HepG2 (cell line): ENCODE measurements at regions not wholly inside any gene's neighbourhood (a gene's known extent, or its start where the extent isn't known, plus 50 kb on each side); places are given as distances from the start of the nearest gene placed in this dataset.
A peak's percentile ranks its signal among the peaks of the same experiment; 100 is the strongest.

Source experiments
- ATAC-seq: fragments of 200-7000 bp; cut with Tn5 transposase; 3 replicates; pipeline ENCODE4 v1.9.1; 2020; ENCODE audit warnings: mild to moderate bottlenecking, moderate library complexity
- BruUV-seq: library from RNA; stranded (reverse); fragments of 400-500 nt; replicated peaks from 2 replicates; lab custom pipeline; 2021; lab: Mats Ljungman, UMichigan
- CTCF ChIA-PET: fragments of 300-600 bp; formaldehyde crosslinking; extraction: SDS; loops from one replicate; lab custom pipeline; 2021; ENCODE audit warnings: low total read pairs, inconsistent platforms, low intra/inter-chr PET ratio; lab: Yijun Ruan, JAX
- POLR2A ChIA-PET: fragments of 350-600 bp; sonication (Branson Sonifier 250); formaldehyde crosslinking; loops from one replicate; lab custom pipeline; 2020; ENCODE audit warnings: antibody characterized with exemption, inconsistent platforms; lab: Yijun Ruan, JAX
- DNase-seq: peaks from one replicate; pipeline ENCODE4 v3.0.0-alpha.2; 2015; ENCODE audit warnings: low spot score
- FAIRE-seq: peaks from 3 replicates; lab custom pipeline; 2011; peaks lifted over from hg19 to GRCh38; lab: Jason Lieb, UNC
- H2AFZ ChIP-seq: one replicate; pipeline ENCODE4 v1.6.1; 2011; ENCODE audit warnings: low read length, inconsistent platforms
- H3K27ac ChIP-seq: fragments of 300-600 bp; 3 replicates; pipeline ENCODE4 v1.8.0; 2011; ENCODE audit warnings: mixed run types, mild to moderate bottlenecking, mixed read lengths, low read length, inconsistent platforms; ENCODE audit not compliant: insufficient read depth; ENCODE audit errors: extremely low read length
- H3K27me3 ChIP-seq, 2 experiments: fragments of 200-600 bp in 1 of 2; 2 replicates in 1 of 2; 3 replicates in 1 of 2; pipeline versions ENCODE4 v1.6.0 to v1.8.0; 2011; ENCODE audit warnings: low read length in 2 of 2, mild to moderate bottlenecking in 2 of 2, moderate library complexity in 2 of 2, inconsistent platforms in 1 of 2; ENCODE audit not compliant: insufficient read depth in 2 of 2, control insufficient read depth in 1 of 2
- H3K36me3 ChIP-seq, 2 experiments: fragments of 200-600 bp in 1 of 2; replicated peaks in 1 of 2; 2 replicates in 1 of 2; 3 replicates in 1 of 2; pipeline versions ENCODE4 v1.5.1 to v1.8.0; 2011; ENCODE audit warnings: low read length in 2 of 2, inconsistent platforms in 1 of 2; ENCODE audit not compliant: insufficient read depth in 2 of 2, control insufficient read depth in 1 of 2
- H3K4me1 ChIP-seq: 2 replicates; pipeline ENCODE4 v1.5.1; 2012; ENCODE audit warnings: low read length, inconsistent platforms; ENCODE audit not compliant: insufficient read depth
- H3K4me2 ChIP-seq: 2 replicates; pipeline ENCODE4 v1.6.0; 2011; ENCODE audit warnings: low read depth, low read length, inconsistent platforms
- H3K4me3 ChIP-seq, 3 experiments: fragments of 200-600 bp in 1 of 3; sonication (generic), shearing (Covaris generic) in 1 of 3; replicated peaks in 1 of 3; 2 replicates each; pipeline ENCODE4 v1.5.1; 2011 to 2016; ENCODE audit warnings: low read length in 3 of 3, inconsistent platforms in 2 of 3, low read depth in 2 of 3, mild to moderate bottlenecking in 2 of 3, control low read depth in 1 of 3, mixed read lengths in 1 of 3; ENCODE audit not compliant: insufficient read depth in 1 of 3
- H3K79me2 ChIP-seq: one replicate; pipeline ENCODE4 v1.6.1; 2011; ENCODE audit warnings: low read length, inconsistent platforms; ENCODE audit not compliant: insufficient read depth
- H3K9ac ChIP-seq: 2 replicates; pipeline ENCODE4 v1.6.0; 2011; ENCODE audit warnings: mild to moderate bottlenecking, low read depth, low read length, inconsistent platforms; ENCODE audit not compliant: insufficient read depth
- H3K9me3 ChIP-seq: 2 replicates; pipeline ENCODE4 v1.5.1; 2012; ENCODE audit warnings: mild to moderate bottlenecking, low read length
- H4K20me1 ChIP-seq: 2 replicates; pipeline ENCODE4 v1.6.0; 2011; ENCODE audit warnings: inconsistent platforms, mild to moderate bottlenecking, low read length, moderate library complexity; ENCODE audit not compliant: insufficient read depth
- ADNP ChIP-seq: sonication (generic); formaldehyde crosslinking; IDR thresholded peaks from 2 replicates; pipeline ENCODE4 v1.4.0; 2020; ENCODE audit warnings: missing genetic modification reagents
- BCL6 ChIP-seq: IDR thresholded peaks from 2 replicates; pipeline ENCODE4 v1.6.1; 2016; ENCODE audit warnings: missing genetic modification reagents, missing compliant biosample characterization
- FOXJ3 ChIP-seq: sonication (generic); formaldehyde crosslinking; IDR thresholded peaks from 2 replicates; pipeline ENCODE4 v1.4.0; 2020; ENCODE audit warnings: missing genetic modification reagents, mild to moderate bottlenecking, borderline replicate concordance
- HNF4A ChIP-seq: sonication (generic); formaldehyde crosslinking; IDR thresholded peaks from 2 replicates; pipeline ENCODE4 v1.4.0; 2020; ENCODE audit warnings: missing genetic modification reagents
- NFYB ChIP-seq: sonication (generic); formaldehyde crosslinking; IDR thresholded peaks from 2 replicates; pipeline ENCODE4 v1.4.0; 2020; ENCODE audit warnings: missing genetic modification reagents
- RFX3 ChIP-seq: IDR thresholded peaks from 2 replicates; pipeline ENCODE4 v1.6.1; 2016; ENCODE audit warnings: missing biosample characterization, missing genetic modification reagents
- SALL1 ChIP-seq: sonication (generic); formaldehyde crosslinking; IDR thresholded peaks from 2 replicates; pipeline ENCODE4 v1.8.0; 2022; ENCODE audit warnings: mild to moderate bottlenecking, missing genetic modification reagents
- SOX5 ChIP-seq: IDR thresholded peaks from 2 replicates; pipeline ENCODE4 v1.6.1; 2016; ENCODE audit warnings: borderline replicate concordance
- TEAD3 ChIP-seq: optimal IDR thresholded peaks from 2 replicates; pipeline ENCODE3; 2016; ENCODE audit warnings: borderline replicate concordance
- ZNF232 ChIP-seq: sonication (generic); formaldehyde crosslinking; IDR thresholded peaks from 2 replicates; pipeline ENCODE4 v1.4.0; 2020; ENCODE audit warnings: missing genetic modification reagents, borderline replicate concordance
- ZSCAN25 ChIP-seq: sonication (generic); formaldehyde crosslinking; IDR thresholded peaks from 2 replicates; pipeline ENCODE4 v1.8.0; 2022; ENCODE audit warnings: mild to moderate bottlenecking, missing genetic modification reagents
- WGBS: methylation state at CpG from one replicate; pipeline ENCODE4 v1.1.6; 2017; ENCODE audit warnings: low lambda C conversion rate; 5-methylcytosine and 5-hydroxymethylcytosine counted together
- in situ Hi-C: cut with HindIII; loops from 2 replicates; pipeline ENCODE4 v1.10.0; 2017; ENCODE audit warnings: low pct_unique_long_range_greater_than_20kb; ENCODE audit not compliant: extremely low pct_ligation_motif_present
- intact Hi-C: fragments of 100-400 bp; cut with micrococcal nuclease; formaldehyde crosslinking; loops from one replicate; pipeline ENCODE4 v1.10.0; 2022; ENCODE audit not compliant: unreplicated experiment
- TF ChIP-seq, protein P1 (sequence below): sonication (generic); formaldehyde crosslinking; IDR thresholded peaks from 2 replicates; pipeline ENCODE4 v1.5.0; 2020; ENCODE audit warnings: mild to moderate bottlenecking, missing genetic modification reagents, moderate library complexity
- TF ChIP-seq, protein P2 (sequence below), 2 experiments: sonication (generic) in 1 of 2; formaldehyde crosslinking in 1 of 2; IDR thresholded peaks; 2 replicates each; pipeline versions ENCODE4 v1.4.0 to v1.6.1; 2016 to 2020; ENCODE audit warnings: borderline replicate concordance in 1 of 2, low read depth in 1 of 2, mild to moderate bottlenecking in 1 of 2, missing genetic modification reagents in 1 of 2
- TF ChIP-seq, protein P3 (sequence below): sonication (generic); formaldehyde crosslinking; IDR thresholded peaks from 2 replicates; pipeline ENCODE4 v1.4.0; 2020; ENCODE audit warnings: missing genetic modification reagents
- TF ChIP-seq, protein P4 (sequence below): sonication (generic); formaldehyde crosslinking; IDR thresholded peaks from 2 replicates; pipeline ENCODE4 v1.5.0; 2020; ENCODE audit warnings: missing genetic modification reagents

DNA sequence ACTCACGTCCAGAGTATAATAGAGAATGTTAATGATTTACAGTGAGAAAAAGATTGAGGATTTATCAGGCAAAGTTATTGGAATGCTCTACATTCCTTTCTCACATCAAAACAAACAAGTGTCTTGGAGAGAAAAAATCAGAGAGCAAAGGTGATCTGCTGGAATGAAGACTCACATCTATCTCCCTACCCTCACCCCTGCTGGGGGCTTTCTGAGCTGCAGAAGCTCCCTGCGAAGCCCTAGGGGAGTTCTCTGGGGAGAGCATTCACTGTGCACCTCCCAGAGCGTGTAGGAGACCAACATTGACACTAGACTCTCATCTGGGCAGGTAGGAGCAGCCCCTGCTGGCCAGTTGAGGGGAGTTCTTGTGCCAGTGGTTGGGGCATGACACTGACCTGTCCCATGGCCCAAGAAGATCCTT, 76.6 kb upstream of the ADAMTS16 start:
- no peak overlapping the region for H3K9ac ChIP-seq
- peaks cover 22% of the 10 kb centered on the region for H3K4me1 ChIP-seq
- peak; percentile 83 for DNase-seq
- in situ Hi-C loops (no loop called here), intact Hi-C loops (loop anchor here (1.0 kb wide), 1 partner anchor 184 kb away; no protein-coding TSS in a partner anchor)
- POLR2A ChIA-PET = interaction anchor here (2.0 kb wide), 1 partner anchor 37 kb away, joined by 6 read pairs; no protein-coding TSS in a partner anchor
- H3K79me2 ChIP-seq = no peaks in the 10 kb centered on the region
- H3K27ac ChIP-seq = no peak overlapping the region
- 1% methylated on average over 3 of the region's 3 CpGs for WGBS
- H3K9me3 ChIP-seq = no peaks in the 10 kb centered on the region
- H3K4me2 ChIP-seq = peak overlapping the region; percentile 26; the same call in 1 of the 2 replicates
- CTCF ChIA-PET = no interaction called here
- FAIRE-seq = peak; percentile 37
- no peak overlapping the region for H2AFZ ChIP-seq
- ATAC-seq = peak; percentile 99
- no TSS peak for BruUV-seq
- H4K20me1 ChIP-seq = no peaks in the 10 kb centered on the region
- H3K27me3 ChIP-seq = peaks cover 0 to 6% of the 10 kb centered on the region in 2 experiments; a peak in 1 of 5 replicates
- no peaks in the 10 kb centered on the region for H3K36me3 ChIP-seq
- H3K4me3 ChIP-seq = no peak overlapping the region
- no peak for TF ChIP-seq RFX3 (CRISPR knock-in tag)
- TF ChIP-seq, protein P1, sequence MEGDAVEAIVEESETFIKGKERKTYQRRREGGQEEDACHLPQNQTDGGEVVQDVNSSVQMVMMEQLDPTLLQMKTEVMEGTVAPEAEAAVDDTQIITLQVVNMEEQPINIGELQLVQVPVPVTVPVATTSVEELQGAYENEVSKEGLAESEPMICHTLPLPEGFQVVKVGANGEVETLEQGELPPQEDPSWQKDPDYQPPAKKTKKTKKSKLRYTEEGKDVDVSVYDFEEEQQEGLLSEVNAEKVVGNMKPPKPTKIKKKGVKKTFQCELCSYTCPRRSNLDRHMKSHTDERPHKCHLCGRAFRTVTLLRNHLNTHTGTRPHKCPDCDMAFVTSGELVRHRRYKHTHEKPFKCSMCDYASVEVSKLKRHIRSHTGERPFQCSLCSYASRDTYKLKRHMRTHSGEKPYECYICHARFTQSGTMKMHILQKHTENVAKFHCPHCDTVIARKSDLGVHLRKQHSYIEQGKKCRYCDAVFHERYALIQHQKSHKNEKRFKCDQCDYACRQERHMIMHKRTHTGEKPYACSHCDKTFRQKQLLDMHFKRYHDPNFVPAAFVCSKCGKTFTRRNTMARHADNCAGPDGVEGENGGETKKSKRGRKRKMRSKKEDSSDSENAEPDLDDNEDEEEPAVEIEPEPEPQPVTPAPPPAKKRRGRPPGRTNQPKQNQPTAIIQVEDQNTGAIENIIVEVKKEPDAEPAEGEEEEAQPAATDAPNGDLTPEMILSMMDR (CRISPR knock-in tag) = peak; percentile 49
- TF ChIP-seq ZNF232 (CRISPR knock-in tag) = no peak
- TF ChIP-seq SALL1 (CRISPR knock-in tag) = 0 out of 2 replicates have a peak, but pooled peaks have one; percentile 23
- TF ChIP-seq TEAD3 = peak; percentile 73
- TF ChIP-seq SOX5 (CRISPR knock-in tag) = no peak
- peak; percentile 33; the same call in 1 of the 2 replicates for TF ChIP-seq HNF4A (CRISPR knock-in tag)
- no peak for TF ChIP-seq ADNP
- TF ChIP-seq, protein P2, sequence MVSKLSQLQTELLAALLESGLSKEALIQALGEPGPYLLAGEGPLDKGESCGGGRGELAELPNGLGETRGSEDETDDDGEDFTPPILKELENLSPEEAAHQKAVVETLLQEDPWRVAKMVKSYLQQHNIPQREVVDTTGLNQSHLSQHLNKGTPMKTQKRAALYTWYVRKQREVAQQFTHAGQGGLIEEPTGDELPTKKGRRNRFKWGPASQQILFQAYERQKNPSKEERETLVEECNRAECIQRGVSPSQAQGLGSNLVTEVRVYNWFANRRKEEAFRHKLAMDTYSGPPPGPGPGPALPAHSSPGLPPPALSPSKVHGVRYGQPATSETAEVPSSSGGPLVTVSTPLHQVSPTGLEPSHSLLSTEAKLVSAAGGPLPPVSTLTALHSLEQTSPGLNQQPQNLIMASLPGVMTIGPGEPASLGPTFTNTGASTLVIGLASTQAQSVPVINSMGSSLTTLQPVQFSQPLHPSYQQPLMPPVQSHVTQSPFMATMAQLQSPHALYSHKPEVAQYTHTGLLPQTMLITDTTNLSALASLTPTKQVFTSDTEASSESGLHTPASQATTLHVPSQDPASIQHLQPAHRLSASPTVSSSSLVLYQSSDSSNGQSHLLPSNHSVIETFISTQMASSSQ (IDR thresholded peaks at IDR 0.05; ENCODE audit: low read depth) = peak; percentile 52; the same call in 1 of the 2 replicates
- TF ChIP-seq, protein P2 (CRISPR knock-in tag; IDR thresholded peaks at IDR 0.05; ENCODE audit: borderline replicate concordance) = no peak; the same call in 1 of the 2 replicates
- TF ChIP-seq, protein P3, sequence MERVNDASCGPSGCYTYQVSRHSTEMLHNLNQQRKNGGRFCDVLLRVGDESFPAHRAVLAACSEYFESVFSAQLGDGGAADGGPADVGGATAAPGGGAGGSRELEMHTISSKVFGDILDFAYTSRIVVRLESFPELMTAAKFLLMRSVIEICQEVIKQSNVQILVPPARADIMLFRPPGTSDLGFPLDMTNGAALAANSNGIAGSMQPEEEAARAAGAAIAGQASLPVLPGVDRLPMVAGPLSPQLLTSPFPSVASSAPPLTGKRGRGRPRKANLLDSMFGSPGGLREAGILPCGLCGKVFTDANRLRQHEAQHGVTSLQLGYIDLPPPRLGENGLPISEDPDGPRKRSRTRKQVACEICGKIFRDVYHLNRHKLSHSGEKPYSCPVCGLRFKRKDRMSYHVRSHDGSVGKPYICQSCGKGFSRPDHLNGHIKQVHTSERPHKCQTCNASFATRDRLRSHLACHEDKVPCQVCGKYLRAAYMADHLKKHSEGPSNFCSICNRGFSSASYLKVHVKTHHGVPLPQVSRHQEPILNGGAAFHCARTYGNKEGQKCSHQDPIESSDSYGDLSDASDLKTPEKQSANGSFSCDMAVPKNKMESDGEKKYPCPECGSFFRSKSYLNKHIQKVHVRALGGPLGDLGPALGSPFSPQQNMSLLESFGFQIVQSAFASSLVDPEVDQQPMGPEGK (CRISPR knock-in tag) = 0 out of 2 replicates have a peak, but pooled peaks have one; percentile 17
- TF ChIP-seq ZSCAN25 (CRISPR knock-in tag) = peak; percentile 89
- peak; percentile 58 for TF ChIP-seq BCL6
- TF ChIP-seq FOXJ3 (CRISPR knock-in tag) = no peak
- TF ChIP-seq NFYB (CRISPR knock-in tag) = no peak
- TF ChIP-seq, protein P4, sequence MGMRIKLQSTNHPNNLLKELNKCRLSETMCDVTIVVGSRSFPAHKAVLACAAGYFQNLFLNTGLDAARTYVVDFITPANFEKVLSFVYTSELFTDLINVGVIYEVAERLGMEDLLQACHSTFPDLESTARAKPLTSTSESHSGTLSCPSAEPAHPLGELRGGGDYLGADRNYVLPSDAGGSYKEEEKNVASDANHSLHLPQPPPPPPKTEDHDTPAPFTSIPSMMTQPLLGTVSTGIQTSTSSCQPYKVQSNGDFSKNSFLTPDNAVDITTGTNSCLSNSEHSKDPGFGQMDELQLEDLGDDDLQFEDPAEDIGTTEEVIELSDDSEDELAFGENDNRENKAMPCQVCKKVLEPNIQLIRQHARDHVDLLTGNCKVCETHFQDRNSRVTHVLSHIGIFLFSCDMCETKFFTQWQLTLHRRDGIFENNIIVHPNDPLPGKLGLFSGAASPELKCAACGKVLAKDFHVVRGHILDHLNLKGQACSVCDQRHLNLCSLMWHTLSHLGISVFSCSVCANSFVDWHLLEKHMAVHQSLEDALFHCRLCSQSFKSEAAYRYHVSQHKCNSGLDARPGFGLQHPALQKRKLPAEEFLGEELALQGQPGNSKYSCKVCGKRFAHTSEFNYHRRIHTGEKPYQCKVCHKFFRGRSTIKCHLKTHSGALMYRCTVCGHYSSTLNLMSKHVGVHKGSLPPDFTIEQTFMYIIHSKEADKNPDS (CRISPR knock-in tag) = no peak
